Caco-2 (cell line): ENCODE measurements at regions not wholly inside any gene's neighbourhood (a gene's known extent, or its start where the extent isn't known, plus 50 kb on each side); places are given as distances from the start of the nearest gene placed in this dataset.

ENCODE experiments used
- BruUV-seq: library from RNA; stranded (reverse); fragments of 400-500 nt; replicated peaks from 2 replicates; lab custom pipeline; 2021; lab: Mats Ljungman, UMichigan
- CTCF ChIA-PET: fragments of 300-600 bp; sonication (Branson Sonifier 250); formaldehyde crosslinking; loops from one replicate; lab custom pipeline; 2022; ENCODE audit warnings: antibody characterized with exemption; lab: Charles Lee
- POLR2A ChIA-PET: fragments of 300-600 bp; sonication (Branson Sonifier 250); formaldehyde crosslinking; loops from one replicate; lab custom pipeline; 2022; ENCODE audit warnings: antibody characterized with exemption; lab: Charles Lee
- DNase-seq, 2 experiments: peaks; one replicate each; pipeline versions ENCODE4 v3.0.0 to v3.0.0-alpha.2; 2020 to 2022
- H3K27me3 ChIP-seq: replicated peaks from 2 replicates; pipeline ENCODE4 v1.6.0; 2011; ENCODE audit warnings: low read length; ENCODE audit not compliant: control insufficient read depth, insufficient read depth
- H3K36me3 ChIP-seq: 2 replicates; pipeline ENCODE4 v1.5.1; 2011; ENCODE audit warnings: low read length; ENCODE audit not compliant: control insufficient read depth, insufficient read depth
- H3K4me1 ChIP-seq: fragments of 250-450 bp; sonication (Bioruptor Pico); 2 replicates; pipeline ENCODE4 v1.5.1; 2020; ENCODE audit warnings: mild to moderate bottlenecking
- H3K4me3 ChIP-seq: 2 replicates; pipeline ENCODE4 v1.5.1; 2011; ENCODE audit warnings: low read depth, mild to moderate bottlenecking, control low read depth, low read length
- H3K9me3 ChIP-seq: fragments of 250-450 bp; sonication (Bioruptor Pico); 2 replicates; pipeline ENCODE4 v1.5.1; 2020; ENCODE audit warnings: mild to moderate bottlenecking, moderate library complexity
- H3K27ac Mint-ChIP-seq: one replicate; pipeline ENCODE4 v1.8.0; 2022; ENCODE audit warnings: mixed read lengths; ENCODE audit not compliant: unreplicated experiment
- H3K27me3 Mint-ChIP-seq: one replicate; pipeline ENCODE4 v1.8.0; 2022; ENCODE audit warnings: mixed read lengths; ENCODE audit not compliant: insufficient read depth, unreplicated experiment
- H3K36me3 Mint-ChIP-seq: one replicate; pipeline ENCODE4 v1.8.0; 2022; ENCODE audit warnings: mild to moderate bottlenecking, mixed read lengths; ENCODE audit not compliant: insufficient read depth, unreplicated experiment
- H3K4me1 Mint-ChIP-seq: one replicate; pipeline ENCODE4 v1.8.0; 2022; ENCODE audit warnings: low read depth, mixed read lengths; ENCODE audit not compliant: unreplicated experiment
- H3K4me3 Mint-ChIP-seq: one replicate; pipeline ENCODE4 v1.8.0; 2022; ENCODE audit warnings: mild to moderate bottlenecking, moderate library complexity, mixed read lengths; ENCODE audit not compliant: unreplicated experiment
- H3K9me3 Mint-ChIP-seq: one replicate; pipeline ENCODE4 v1.8.0; 2022; ENCODE audit warnings: mixed read lengths; ENCODE audit not compliant: unreplicated experiment
- intact Hi-C: fragments of 100-400 bp; cut with micrococcal nuclease; formaldehyde crosslinking; loops from one replicate; pipeline ENCODE4 v1.10.0; 2022; ENCODE audit not compliant: unreplicated experiment
- TF ChIP-seq, protein P1 (sequence below), 2 experiments: fragments of 200-600 bp in 1 of 2; IDR thresholded peaks; 1 replicate in 1 of 2; 2 replicates in 1 of 2; pipeline versions ENCODE4 v1.5.1 to v1.8.0; 2011 to 2022; ENCODE audit warnings: antibody characterized with exemption in 1 of 2, control low read depth in 1 of 2, inconsistent platforms in 1 of 2, low read depth in 1 of 2, low read length in 1 of 2, mild to moderate bottlenecking in 1 of 2, moderate library complexity in 1 of 2; ENCODE audit not compliant: insufficient read depth in 1 of 2, severe bottlenecking in 1 of 2, unreplicated experiment in 1 of 2

DNA sequence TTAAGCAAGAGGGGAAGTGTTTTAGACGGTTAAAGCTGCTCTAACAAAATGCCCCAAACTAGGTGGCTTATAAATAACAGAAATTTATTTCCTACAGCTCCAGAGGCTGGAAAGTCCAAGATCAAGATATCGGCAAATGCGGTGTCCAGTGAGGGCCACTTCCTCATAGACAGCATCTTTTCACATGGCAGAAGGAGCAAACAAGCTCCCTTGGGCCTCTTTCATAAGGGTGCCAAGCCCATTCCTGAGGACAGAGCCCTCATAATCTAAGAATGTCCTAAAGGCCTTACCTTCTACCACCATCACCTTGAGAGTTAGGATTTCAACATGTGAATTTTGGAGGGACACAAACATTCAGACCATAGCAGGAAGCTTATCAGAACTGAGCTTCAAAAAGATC lies 57.3 kb upstream of the PPP1CB start:
- DNase-seq: no peak
- H3K4me3 ChIP-seq: no peak overlapping the region
- H3K36me3 Mint-ChIP-seq: no peaks in the 10 kb centered on the region
- H3K4me3 Mint-ChIP-seq: no peak overlapping the region
- peaks cover 19% of the 10 kb centered on the region for H3K4me1 ChIP-seq
- no TSS peak for BruUV-seq
- peaks cover 21% of the 10 kb centered on the region for H3K4me1 Mint-ChIP-seq
- H3K27me3 ChIP-seq: no peaks in the 10 kb centered on the region
- H3K36me3 ChIP-seq: no peaks in the 10 kb centered on the region
- no peak overlapping the region for H3K27ac Mint-ChIP-seq
- H3K9me3 ChIP-seq: no peaks in the 10 kb centered on the region
- no peaks in the 10 kb centered on the region for H3K9me3 Mint-ChIP-seq
- intact Hi-C loops: no loop called here
- CTCF ChIA-PET: interaction anchor here (1.2 kb wide), 1 partner anchor 31 kb away, joined by 5 read pairs; no protein-coding TSS in a partner anchor
- H3K27me3 Mint-ChIP-seq: no peaks in the 10 kb centered on the region
- TF ChIP-seq, protein P1, sequence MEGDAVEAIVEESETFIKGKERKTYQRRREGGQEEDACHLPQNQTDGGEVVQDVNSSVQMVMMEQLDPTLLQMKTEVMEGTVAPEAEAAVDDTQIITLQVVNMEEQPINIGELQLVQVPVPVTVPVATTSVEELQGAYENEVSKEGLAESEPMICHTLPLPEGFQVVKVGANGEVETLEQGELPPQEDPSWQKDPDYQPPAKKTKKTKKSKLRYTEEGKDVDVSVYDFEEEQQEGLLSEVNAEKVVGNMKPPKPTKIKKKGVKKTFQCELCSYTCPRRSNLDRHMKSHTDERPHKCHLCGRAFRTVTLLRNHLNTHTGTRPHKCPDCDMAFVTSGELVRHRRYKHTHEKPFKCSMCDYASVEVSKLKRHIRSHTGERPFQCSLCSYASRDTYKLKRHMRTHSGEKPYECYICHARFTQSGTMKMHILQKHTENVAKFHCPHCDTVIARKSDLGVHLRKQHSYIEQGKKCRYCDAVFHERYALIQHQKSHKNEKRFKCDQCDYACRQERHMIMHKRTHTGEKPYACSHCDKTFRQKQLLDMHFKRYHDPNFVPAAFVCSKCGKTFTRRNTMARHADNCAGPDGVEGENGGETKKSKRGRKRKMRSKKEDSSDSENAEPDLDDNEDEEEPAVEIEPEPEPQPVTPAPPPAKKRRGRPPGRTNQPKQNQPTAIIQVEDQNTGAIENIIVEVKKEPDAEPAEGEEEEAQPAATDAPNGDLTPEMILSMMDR (IDR thresholded peaks at IDR 0.05; ENCODE audit: insufficient read depth in 1 of 2, low read depth in 1 of 2, low read length in 1 of 2, severe bottlenecking in 1 of 2, unreplicated experiment in 1 of 2): no peak
- POLR2A ChIA-PET: no interaction called here

GRCh38 chr2:28695245-28695647 lies 56.4 kb upstream of the PPP1CB start:
- no peak overlapping the region for H3K4me3 Mint-ChIP-seq
- no peaks in the 10 kb centered on the region for H3K27me3 Mint-ChIP-seq
- H3K36me3 Mint-ChIP-seq: no peaks in the 10 kb centered on the region
- H3K4me1 Mint-ChIP-seq: peaks cover 21% of the 10 kb centered on the region
- CTCF ChIA-PET: interaction anchor here (0.9 to 1.2 kb wide), 2 partner anchors 32 to 74 kb away, joined by 3 to 5 read pairs; no protein-coding TSS in a partner anchor
- BruUV-seq: no TSS peak
- TF ChIP-seq, protein P1 (IDR thresholded peaks at IDR 0.05; ENCODE audit: insufficient read depth in 1 of 2, low read depth in 1 of 2, low read length in 1 of 2, severe bottlenecking in 1 of 2, unreplicated experiment in 1 of 2): no peak
- intact Hi-C loops: no loop called here
- Histone ChIP-seq H3K4me3 (no peak overlapping the region), H3K27me3 (no peaks in the 10 kb centered on the region), H3K36me3 (no peaks in the 10 kb centered on the region), H3K9me3 (no peaks in the 10 kb centered on the region), H3K4me1 (peaks cover 19% of the 10 kb centered on the region)
- no peaks in the 10 kb centered on the region for H3K9me3 Mint-ChIP-seq
- peak overlapping the region; percentile 10 for H3K27ac Mint-ChIP-seq
- POLR2A ChIA-PET: no interaction called here
- no peak for DNase-seq

GRCh38 chr2:28696261-28696660 lies 55.4 kb upstream of the PPP1CB start:
- CTCF ChIA-PET: interaction anchor here (0.9 kb wide), 1 partner anchor 75 kb away, joined by 3 read pairs; no protein-coding TSS in a partner anchor
- Mint-ChIP-seq H3K27me3 (no peaks in the 10 kb centered on the region), H3K9me3 (no peaks in the 10 kb centered on the region), H3K27ac (no peak overlapping the region), H3K36me3 (no peaks in the 10 kb centered on the region), H3K4me3 (no peak overlapping the region), H3K4me1 (peaks cover 21% of the 10 kb centered on the region)
- Histone ChIP-seq H3K9me3 (no peaks in the 10 kb centered on the region), H3K4me3 (no peak overlapping the region), H3K36me3 (no peaks in the 10 kb centered on the region), H3K4me1 (peaks cover 18% of the 10 kb centered on the region), H3K27me3 (no peaks in the 10 kb centered on the region)
- peak in 1 of 2 experiments; percentile 17 for DNase-seq
- BruUV-seq: no TSS peak
- TF ChIP-seq, protein P1 (IDR thresholded peaks at IDR 0.05; ENCODE audit: insufficient read depth in 1 of 2, low read depth in 1 of 2, low read length in 1 of 2, severe bottlenecking in 1 of 2, unreplicated experiment in 1 of 2): no peak
- intact Hi-C loops: no loop called here
- POLR2A ChIA-PET: no interaction called here
